GM12873 (cell line): ENCODE measurements at regions not wholly inside any gene's neighbourhood (a gene's known extent, or its start where the extent isn't known, plus 50 kb on each side); places are given as distances from the start of the nearest gene placed in this dataset.

Experiments used
- CTCF ChIP-seq: IDR thresholded peaks from 2 replicates; pipeline ENCODE4 v1.5.1; 2012; ENCODE audit warnings: low read depth, mild to moderate bottlenecking, moderate library complexity, low read length, control low read depth; ENCODE audit not compliant: insufficient read depth; ENCODE audit errors: missing control alignments

DNA sequence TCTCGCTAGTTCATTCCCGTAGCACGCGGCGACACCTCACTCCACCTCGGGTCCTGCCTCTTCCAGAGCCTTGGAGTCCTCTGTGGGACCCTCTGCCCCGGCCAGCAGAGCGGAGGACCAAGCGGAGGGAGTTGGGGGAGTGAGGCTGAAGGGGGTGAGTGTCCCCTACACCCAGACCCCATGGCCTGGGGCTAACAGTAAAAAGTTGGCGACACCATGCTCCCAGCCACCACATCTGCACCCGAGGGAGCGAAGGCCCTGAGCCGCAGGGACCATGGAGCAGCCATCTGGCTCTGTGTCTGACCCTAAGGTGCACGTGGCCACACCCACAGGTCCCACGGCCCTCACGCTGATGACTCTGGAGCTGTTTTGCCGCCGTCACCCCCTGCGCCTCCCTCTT, 293.8 kb downstream of the BRD1 start:
- no peak for TF ChIP-seq CTCF

DNA sequence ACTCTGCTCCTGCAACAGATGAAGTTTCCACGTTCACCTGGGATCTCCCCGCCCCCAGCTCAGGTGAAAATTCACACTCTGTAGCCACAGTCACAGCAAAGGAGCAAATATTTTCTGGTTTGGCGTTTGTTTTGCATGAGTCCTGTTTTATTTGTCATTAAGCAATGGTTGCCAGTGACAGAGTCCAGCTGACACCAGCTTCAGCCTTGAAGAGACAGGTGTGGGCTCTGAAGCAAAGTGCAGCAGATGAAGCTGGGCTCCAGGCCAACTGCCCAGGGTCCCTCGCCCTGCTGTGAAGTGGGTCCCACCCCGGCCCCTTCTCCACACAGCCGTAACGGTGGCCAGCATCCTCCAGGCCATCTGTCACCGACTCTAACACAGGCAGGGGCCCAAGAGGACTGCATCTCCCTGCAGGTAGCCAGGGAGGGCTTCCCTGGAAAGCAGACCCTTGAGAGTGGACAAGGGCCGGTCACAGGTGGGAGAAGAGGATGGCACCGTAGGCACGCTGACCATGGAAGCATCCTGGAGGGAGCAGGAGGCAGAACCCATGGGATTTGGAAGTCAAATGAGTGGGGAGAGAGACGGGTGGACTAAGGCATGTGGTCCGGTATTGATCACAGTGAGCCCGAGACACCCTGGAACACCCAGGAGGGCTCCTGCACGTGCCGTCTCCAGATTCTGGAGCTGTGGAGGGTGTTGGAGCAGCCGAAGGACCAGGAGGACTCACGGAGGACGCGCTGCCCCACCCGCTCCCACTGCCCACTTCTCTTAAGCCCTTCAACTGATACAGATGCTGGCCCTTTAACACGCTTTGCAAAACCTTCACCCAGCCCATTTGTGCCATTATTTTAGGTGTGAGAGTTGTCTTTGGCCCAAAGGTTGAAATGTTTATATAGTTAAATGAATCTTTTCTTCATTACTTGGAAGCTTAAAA, 294.5 kb downstream of the BRD1 start:
- no peak for TF ChIP-seq CTCF

DNA sequence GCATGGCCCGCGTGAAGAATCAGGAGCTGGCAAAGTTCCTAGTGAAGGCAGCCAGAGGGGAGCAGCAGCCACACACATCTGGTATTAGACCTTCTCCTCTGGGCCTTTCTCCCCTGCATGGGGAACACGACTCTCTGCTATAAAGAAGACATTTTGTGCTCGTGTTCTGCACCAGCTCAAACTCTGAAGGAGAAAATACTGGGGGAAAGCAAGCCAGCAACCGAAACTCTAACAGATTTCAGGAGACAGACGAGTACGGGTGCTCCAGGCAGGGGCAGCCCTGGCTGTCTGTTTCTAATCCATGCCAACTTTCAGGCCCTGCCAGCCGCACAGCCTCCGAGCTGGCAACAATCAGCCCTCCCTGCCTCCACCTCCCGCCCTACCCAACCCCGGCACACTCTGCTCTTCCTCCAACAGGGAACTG, 296.3 kb downstream of the BRD1 start:
- no peak for TF ChIP-seq CTCF

GRCh38 chr22:49530671-49531367, 296.9 kb downstream of the BRD1 start:
- TF ChIP-seq CTCF: no peak

GRCh38 chr22:49528420-49528720, 299.3 kb downstream of the BRD1 start:
- TF ChIP-seq CTCF: no peak

- no peak for TF ChIP-seq CTCF
Measured at GRCh38 chr22:49527611-49528419, 299.9 kb downstream of the BRD1 start.
